K562 (cell line): ENCODE measurements at regions not wholly inside any gene's neighbourhood (a gene's known extent, or its start where the extent isn't known, plus 50 kb on each side); places are given as distances from the start of the nearest gene placed in this dataset.

Experiments used
- ATAC-seq: fragments of 200-7000 bp; cut with Tn5 transposase; 3 replicates; pipeline ENCODE4 v1.9.1; 2020; ENCODE audit warnings: moderate library complexity
- BruUV-seq: library from RNA; stranded (reverse); fragments of 400-500 nt; replicated peaks from 2 replicates; lab custom pipeline; 2021; lab: Mats Ljungman, UMichigan
- CTCF ChIA-PET: fragments of 300-600 bp; formaldehyde crosslinking; extraction: SDS; loops from one replicate; lab custom pipeline; 2021; ENCODE audit warnings: low intra/inter-chr PET ratio; lab: Yijun Ruan, JAX
- POLR2A ChIA-PET: fragments of 300-600, 350-650 bp; sonication (Branson Sonifier 250); formaldehyde crosslinking; extraction: SDS; loops from one replicate; lab custom pipeline; 2021; ENCODE audit warnings: antibody characterized with exemption, inconsistent platforms; lab: Yijun Ruan, JAX
- DNase-seq, 4 experiments: peaks; one replicate each; pipeline versions ENCODE4 v3.0.0 to v3.0.0-alpha.2; 2011 to 2018; ENCODE audit warnings: low spot score in 3 of 4, mixed read lengths in 3 of 4; ENCODE audit errors: extremely low read depth in 1 of 4
- FAIRE-seq: peaks from 2 replicates; lab custom pipeline; 2011; peaks lifted over from hg19 to GRCh38; lab: Jason Lieb, UNC
- H2AFZ ChIP-seq: 2 replicates; pipeline ENCODE4 v1.6.0; 2011; ENCODE audit warnings: low read depth, low read length, control low read depth, inconsistent platforms
- H3K27ac ChIP-seq: fragments of 200-600 bp; 3 replicates; pipeline ENCODE4 v1.8.0; 2011; ENCODE audit warnings: low read depth, mild to moderate bottlenecking, control low read depth, inconsistent platforms, low read length, moderate library complexity, mixed read lengths; ENCODE audit errors: extremely low read depth
- H3K27me3 ChIP-seq, 2 experiments: fragments of 300-600 bp in 1 of 2; 2 replicates in 1 of 2; 3 replicates in 1 of 2; pipeline versions ENCODE4 v1.6.0 to v1.8.0; 2011; ENCODE audit warnings: inconsistent platforms in 2 of 2, low read length in 2 of 2, mild to moderate bottlenecking in 1 of 2, mixed read lengths in 1 of 2, moderate library complexity in 1 of 2; ENCODE audit not compliant: control insufficient read depth in 2 of 2, insufficient read depth in 2 of 2
- H3K36me3 ChIP-seq: fragments of 300-600 bp; 3 replicates; pipeline ENCODE4 v1.8.0; 2011; ENCODE audit warnings: mild to moderate bottlenecking, low read length, inconsistent platforms; ENCODE audit not compliant: control insufficient read depth, insufficient read depth
- H3K4me1 ChIP-seq, 2 experiments: fragments of 200-600 bp in 1 of 2; replicated peaks in 1 of 2; 2 replicates in 1 of 2; 3 replicates in 1 of 2; pipeline versions ENCODE4 v1.5.1 to v1.8.0; 2011; ENCODE audit warnings: inconsistent platforms in 2 of 2, low read length in 2 of 2, mild to moderate bottlenecking in 1 of 2, mixed read lengths in 1 of 2, moderate library complexity in 1 of 2; ENCODE audit not compliant: control insufficient read depth in 2 of 2, insufficient read depth in 2 of 2
- H3K4me2 ChIP-seq: 2 replicates; pipeline ENCODE4 v1.6.1; 2011; ENCODE audit warnings: low read length, control low read depth, inconsistent platforms, mixed read lengths; ENCODE audit not compliant: insufficient read depth
- H3K4me3 ChIP-seq: fragments of 200-600 bp; sonication (generic), shearing (Covaris generic); 2 replicates; pipeline ENCODE4 v1.5.1; 2016; ENCODE audit warnings: control low read depth, inconsistent platforms
- H3K79me2 ChIP-seq: fragments of 200-600 bp; 3 replicates; pipeline ENCODE4 v1.8.0; 2011; ENCODE audit warnings: low read length, inconsistent platforms; ENCODE audit not compliant: control insufficient read depth, insufficient read depth
- H3K9ac ChIP-seq, 2 experiments: 2 replicates each; pipeline versions ENCODE4 v1.6.0 to v1.6.1; 2011; ENCODE audit warnings: low read depth in 2 of 2, low read length in 2 of 2, control low read depth in 1 of 2, inconsistent platforms in 1 of 2, mild to moderate bottlenecking in 1 of 2, mixed read lengths in 1 of 2; ENCODE audit not compliant: insufficient read depth in 1 of 2
- H3K9me1 ChIP-seq: one replicate; pipeline ENCODE4 v1.6.0; 2011; ENCODE audit warnings: inconsistent platforms, mild to moderate bottlenecking, low read length, moderate library complexity; ENCODE audit not compliant: control insufficient read depth, insufficient read depth
- H3K9me3 ChIP-seq: replicated peaks from 2 replicates; pipeline ENCODE4 v1.5.1; 2011; ENCODE audit warnings: low read depth, low read length, inconsistent platforms; ENCODE audit not compliant: control insufficient read depth, insufficient read depth
- H4K20me1 ChIP-seq: replicated peaks from 2 replicates; pipeline ENCODE4 v1.6.1; 2011; ENCODE audit warnings: low read length, inconsistent platforms, mixed read lengths; ENCODE audit not compliant: control insufficient read depth, insufficient read depth
- ARID1B ChIP-seq: fragments of 450-650 bp; IDR thresholded peaks from 2 replicates; pipeline ENCODE4 v1.6.1; 2016; ENCODE audit warnings: antibody characterized with exemption, mild to moderate bottlenecking, inconsistent platforms
- CBFA2T3 ChIP-seq: fragments of 450-650 bp; IDR thresholded peaks from 2 replicates; pipeline ENCODE4 v1.6.1; 2017
- CREB3 ChIP-seq: fragments of 450-650 bp; conservative IDR thresholded peaks from 2 replicates; pipeline ENCODE4 v1.6.1; 2016; ENCODE audit warnings: missing genetic modification characterization, low read depth, mild to moderate bottlenecking, missing compliant biosample characterization, moderate library complexity
- E2F3 ChIP-seq: fragments of 250-450 bp; sonication (Bioruptor Pico); IDR thresholded peaks from 2 replicates; pipeline ENCODE4 v1.4.0; 2020; ENCODE audit warnings: mild to moderate bottlenecking
- NCOR1 ChIP-seq: fragments of 450-650 bp; IDR thresholded peaks from 2 replicates; pipeline ENCODE4 v1.6.1; 2016; ENCODE audit warnings: mild to moderate bottlenecking, moderate library complexity
- SP1 ChIP-seq: sonication (generic); formaldehyde crosslinking; IDR thresholded peaks from 2 replicates; pipeline ENCODE4 v1.8.1; 2022; ENCODE audit warnings: mild to moderate bottlenecking, missing genetic modification reagents
- TAL1 ChIP-seq: fragments of 450-650 bp; IDR thresholded peaks from 2 replicates; pipeline ENCODE4 v1.6.1; 2016; ENCODE audit warnings: mild to moderate bottlenecking
- TCF3 ChIP-seq: sonication (generic); formaldehyde crosslinking; IDR thresholded peaks from 2 replicates; pipeline ENCODE4 v1.4.0; 2020; ENCODE audit warnings: mild to moderate bottlenecking, missing genetic modification reagents
- TCFL5 ChIP-seq: fragments of 250-450 bp; sonication (Bioruptor Pico); conservative IDR thresholded peaks from 2 replicates; pipeline ENCODE4 v1.6.1; 2021; ENCODE audit warnings: mild to moderate bottlenecking, moderate library complexity, matching md5 sums
- TEAD4 ChIP-seq, 2 experiments: sonication (generic) in 1 of 2; formaldehyde crosslinking in 1 of 2; IDR thresholded peaks; 2 replicates each; pipeline versions ENCODE4 v1.6.1 to v1.8.0; 2012 to 2022; ENCODE audit warnings: borderline replicate concordance in 1 of 2, inconsistent platforms in 1 of 2, low read length in 1 of 2, mild to moderate bottlenecking in 1 of 2, missing genetic modification reagents in 1 of 2
- WGBS: fragments of 100-300 bp; shearing (Covaris generic); methylation state at CpG from one replicate; pipeline ENCODE4 v1.1.6; 2016; ENCODE audit warnings: low coverage, mixed read lengths; ENCODE audit not compliant: insufficient coverage; ENCODE audit errors: missing lambda C conversion rate; 5-methylcytosine and 5-hydroxymethylcytosine counted together
- in situ Hi-C: fragments of 300-500 bp; cut with MboI; formaldehyde crosslinking; loops from 4 replicates; pipeline ENCODE4 v1.15.0; 2018; ENCODE audit warnings: inconsistent platforms, mixed read lengths
- intact Hi-C: fragments of 100-400 bp; cut with micrococcal nuclease; formaldehyde crosslinking; loops from 2 replicates; pipeline ENCODE4 v1.14.2; 2022
- TF ChIP-seq, protein P1 (sequence below): fragments of 450-650 bp; IDR thresholded peaks from 2 replicates; pipeline ENCODE4 v1.7.0; 2016; ENCODE audit warnings: borderline replicate concordance
- TF ChIP-seq, protein P2 (sequence below): sonication (generic); formaldehyde crosslinking; IDR thresholded peaks from 2 replicates; pipeline ENCODE4 v1.8.1; 2023; ENCODE audit warnings: mild to moderate bottlenecking, missing genetic modification reagents

- TF ChIP-seq CBFA2T3, result peak; percentile 64
- TF ChIP-seq SP1, result no peak
- TF ChIP-seq, protein P1, sequence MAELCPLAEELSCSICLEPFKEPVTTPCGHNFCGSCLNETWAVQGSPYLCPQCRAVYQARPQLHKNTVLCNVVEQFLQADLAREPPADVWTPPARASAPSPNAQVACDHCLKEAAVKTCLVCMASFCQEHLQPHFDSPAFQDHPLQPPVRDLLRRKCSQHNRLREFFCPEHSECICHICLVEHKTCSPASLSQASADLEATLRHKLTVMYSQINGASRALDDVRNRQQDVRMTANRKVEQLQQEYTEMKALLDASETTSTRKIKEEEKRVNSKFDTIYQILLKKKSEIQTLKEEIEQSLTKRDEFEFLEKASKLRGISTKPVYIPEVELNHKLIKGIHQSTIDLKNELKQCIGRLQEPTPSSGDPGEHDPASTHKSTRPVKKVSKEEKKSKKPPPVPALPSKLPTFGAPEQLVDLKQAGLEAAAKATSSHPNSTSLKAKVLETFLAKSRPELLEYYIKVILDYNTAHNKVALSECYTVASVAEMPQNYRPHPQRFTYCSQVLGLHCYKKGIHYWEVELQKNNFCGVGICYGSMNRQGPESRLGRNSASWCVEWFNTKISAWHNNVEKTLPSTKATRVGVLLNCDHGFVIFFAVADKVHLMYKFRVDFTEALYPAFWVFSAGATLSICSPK, result no peak
- peak; percentile 35; the same call in 1 of the 2 replicates for TF ChIP-seq TAL1
- TF ChIP-seq CREB3 (tag), result no peak
- TF ChIP-seq, protein P2, sequence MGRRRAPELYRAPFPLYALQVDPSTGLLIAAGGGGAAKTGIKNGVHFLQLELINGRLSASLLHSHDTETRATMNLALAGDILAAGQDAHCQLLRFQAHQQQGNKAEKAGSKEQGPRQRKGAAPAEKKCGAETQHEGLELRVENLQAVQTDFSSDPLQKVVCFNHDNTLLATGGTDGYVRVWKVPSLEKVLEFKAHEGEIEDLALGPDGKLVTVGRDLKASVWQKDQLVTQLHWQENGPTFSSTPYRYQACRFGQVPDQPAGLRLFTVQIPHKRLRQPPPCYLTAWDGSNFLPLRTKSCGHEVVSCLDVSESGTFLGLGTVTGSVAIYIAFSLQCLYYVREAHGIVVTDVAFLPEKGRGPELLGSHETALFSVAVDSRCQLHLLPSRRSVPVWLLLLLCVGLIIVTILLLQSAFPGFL, result no peak
- peak; percentile 36; the same call in 1 of the 2 replicates for TF ChIP-seq ARID1B
- TF ChIP-seq NCOR1, result peak; percentile 34; the same call in 1 of the 2 replicates
- no peak for TF ChIP-seq TCFL5 (CRISPR knock-in tag)
- peak; percentile 36 for TF ChIP-seq TCF3 (CRISPR knock-in tag)
- no peak for TF ChIP-seq E2F3 (CRISPR knock-in tag)
- 0 out of 2 replicates have a peak, but pooled peaks have one; percentile 23 for TF ChIP-seq TEAD4 (IDR thresholded peaks at IDR 0.05; ENCODE audit: low read length)
- no peak for TF ChIP-seq TEAD4 (CRISPR knock-in tag; IDR thresholded peaks at IDR 0.05; ENCODE audit: borderline replicate concordance)
- ChIA-PET CTCF (no interaction called here), POLR2A (no interaction called here)
- H3K36me3 ChIP-seq, result no peaks in the 10 kb centered on the region
- in situ Hi-C loops (no loop called here), intact Hi-C loops (no loop called here)
- H3K79me2 ChIP-seq, result no peaks in the 10 kb centered on the region
- WGBS, result 0% methylated on average over 4 of the region's 4 CpGs
- no peaks in the 10 kb centered on the region for H3K4me1 ChIP-seq
- FAIRE-seq (peak; percentile 42), ATAC-seq (peak; percentile 99), DNase-seq (peak; percentile 20 to 70 (median 32))
- no peak overlapping the region for H3K4me3 ChIP-seq
- H3K9me1 ChIP-seq, result no peaks in the 10 kb centered on the region
- peak overlapping the region; percentile 46 for H3K27ac ChIP-seq
- no peaks in the 10 kb centered on the region for H3K27me3 ChIP-seq
- no TSS peak for BruUV-seq
- no peaks in the 10 kb centered on the region for H4K20me1 ChIP-seq
- peak overlapping the region in 1 of 2 experiments; percentile 4; a peak in 1 of 4 replicates for H3K9ac ChIP-seq
- no peaks in the 10 kb centered on the region for H3K9me3 ChIP-seq
- peak overlapping the region; percentile 30 for H2AFZ ChIP-seq
- peak overlapping the region; percentile 32; the same call in 1 of the 2 replicates for H3K4me2 ChIP-seq
These were observed 1054.4 kb upstream of the SPRY2 start for GRCh38 chr13:81395368-81395767.
